Right kidney (tissue), 1 donor: ENCODE measurements at regions not wholly inside any gene's neighbourhood (a gene's known extent, or its start where the extent isn't known, plus 50 kb on each side); places are given as distances from the start of the nearest gene placed in this dataset.
A peak's percentile ranks its signal among the peaks of the same experiment; 100 is the strongest.
"Not testable (repeated sequence)": the region's sequence is repeated elsewhere in the genome, so short reads cannot be mapped to it uniquely, and the experiment has no call there.

Experiments
- DNase-seq: peaks from one replicate; pipeline ENCODE4 v3.0.0-alpha.2; 2016

DNA sequence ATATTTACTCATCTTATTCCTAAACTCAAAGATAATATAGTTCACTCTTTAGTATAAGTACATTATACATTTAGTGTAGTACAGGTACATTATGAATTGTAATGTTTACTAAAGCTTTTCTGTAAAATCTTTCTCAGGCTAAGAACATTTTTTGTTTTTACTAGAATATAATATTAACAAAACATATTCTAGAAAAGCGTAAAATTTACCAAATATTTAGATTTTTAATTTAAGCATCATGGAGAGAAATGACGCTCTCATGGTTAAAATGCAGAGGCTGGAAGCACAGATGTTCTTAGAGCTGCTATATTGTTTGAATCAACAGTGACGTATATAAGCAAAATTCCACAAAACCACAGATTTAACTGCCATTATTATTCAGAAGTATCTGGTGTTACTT lies 54.7 kb upstream of the NBPF15 start:
- DNase-seq = not testable (repeated sequence)

- DNase-seq = not testable (repeated sequence)
Observed at GRCh38 chr1:144516906-144517305, 55.4 kb upstream of the NBPF15 start.

DNA sequence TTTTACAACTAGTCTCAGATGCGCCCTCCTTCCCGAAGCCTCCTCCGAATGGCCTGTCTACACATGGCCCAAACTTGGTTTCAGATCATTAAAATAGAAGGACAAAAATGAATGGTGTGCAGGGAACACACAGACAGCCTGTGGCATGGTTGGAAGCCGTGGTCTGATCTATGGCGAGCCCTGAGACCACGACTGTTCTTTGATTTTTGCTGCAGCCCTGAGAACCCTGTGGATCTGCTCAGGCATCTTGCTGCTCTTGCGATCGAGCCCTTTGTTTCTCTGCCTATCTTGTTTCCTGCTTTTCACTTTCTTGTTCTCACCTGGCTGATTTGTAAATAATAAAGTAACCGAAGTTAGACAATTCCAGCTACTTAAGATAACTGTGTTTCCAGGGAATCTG lies 57.0 kb upstream of the NBPF15 start:
- not testable (repeated sequence) for DNase-seq

GRCh38 chr1:144519528-144520189 lies 58.2 kb upstream of the NBPF15 start:
- DNase-seq = not testable (repeated sequence)

GRCh38 chr1:144523661-144524407 lies 62.4 kb upstream of the NBPF15 start:
- peak; percentile 47 for DNase-seq

GRCh38 chr1:144532156-144532607 lies 60.5 kb upstream of the PPIAL4F start:
- peak; percentile 10 for DNase-seq

DNA sequence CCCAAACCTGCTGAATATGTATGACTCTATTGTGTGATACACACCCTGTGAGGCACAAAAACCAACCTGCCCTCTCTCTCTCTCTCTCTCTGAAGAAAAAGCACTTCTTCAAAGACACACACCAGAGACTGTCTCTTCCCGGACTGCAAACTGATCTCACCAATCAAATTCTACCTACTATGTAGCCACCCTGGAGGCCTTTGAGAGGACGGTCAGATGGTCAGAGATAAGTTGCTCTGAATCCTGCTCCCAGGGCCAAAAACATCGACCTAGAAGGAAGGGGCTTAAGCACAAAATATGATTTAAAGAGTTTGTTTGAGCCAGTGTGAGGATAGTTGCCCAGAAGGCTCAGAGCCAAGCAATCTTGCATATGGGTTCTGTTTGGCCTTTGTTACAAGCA lies 59.2 kb upstream of the PPIAL4F start:
- DNase-seq = not testable (repeated sequence)

- not testable (repeated sequence) for DNase-seq
Observed at GRCh38 chr1:144534286-144534685, 58.4 kb upstream of the PPIAL4F start.

DNA sequence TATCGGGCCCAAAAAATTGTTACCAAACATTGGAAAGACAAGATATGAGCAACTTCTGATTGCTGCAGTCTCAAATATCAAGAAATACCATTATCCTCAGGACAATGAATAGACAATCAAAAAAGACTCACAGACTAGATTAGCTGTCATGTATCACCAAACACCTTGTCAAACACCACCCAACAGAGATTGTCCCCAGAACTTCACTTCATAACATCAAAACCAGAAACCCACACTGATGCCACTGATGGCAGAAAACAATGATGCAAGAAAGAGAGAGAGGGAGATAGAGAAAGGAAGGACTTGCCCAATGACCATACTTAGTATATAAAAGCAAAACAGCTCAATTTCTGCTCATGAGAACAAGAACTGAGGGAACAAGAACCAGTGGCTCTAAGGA lies 56.0 kb upstream of the PPIAL4F start:
- not testable (repeated sequence) for DNase-seq

DNA sequence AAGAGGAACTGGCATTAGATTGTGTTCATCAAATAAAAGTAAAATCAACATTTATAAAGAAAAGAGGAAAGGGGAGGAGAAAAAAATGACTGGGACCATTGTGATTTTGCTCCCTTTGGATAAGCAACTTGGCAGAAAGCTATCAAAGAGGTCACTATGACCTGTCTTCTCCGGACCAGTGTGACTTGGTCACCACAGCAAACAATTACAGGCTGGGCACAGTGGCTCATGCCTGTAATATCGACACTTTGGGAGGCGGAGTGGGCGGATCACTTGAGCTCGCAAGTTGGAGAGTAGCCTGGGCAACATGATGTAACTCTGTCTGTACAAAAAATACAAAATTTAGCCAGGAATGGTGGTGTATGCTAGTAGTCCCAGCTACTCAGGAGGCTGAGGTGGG lies 55.5 kb upstream of the PPIAL4F start:
- not testable (repeated sequence) for DNase-seq

- not testable (repeated sequence) for DNase-seq
Observed at GRCh38 chr1:144538736-144539135, 54.0 kb upstream of the PPIAL4F start.

- DNase-seq = not testable (repeated sequence)
Observed at GRCh38 chr1:144539191-144539960, 53.3 kb upstream of the PPIAL4F start.
